GM23338 (cell line): ENCODE measurements at regions not wholly inside any gene's neighbourhood (a gene's known extent, or its start where the extent isn't known, plus 50 kb on each side); places are given as distances from the start of the nearest gene placed in this dataset.

Experiments
- CREB1 ChIP-seq: fragments of 250-450 bp; sonication (Bioruptor Pico); IDR thresholded peaks from 2 replicates; pipeline ENCODE4 v1.5.0; 2020; ENCODE audit warnings: low read depth, mild to moderate bottlenecking, moderate library complexity
- CTCF ChIP-seq, 2 experiments: fragments of 200-600 bp in 1 of 2; sonication (generic) in 1 of 2; conservative IDR thresholded peaks; 2 replicates each; pipeline versions ENCODE4 v1.5.1 to v1.6.1; 2016 to 2017; ENCODE audit warnings: antibody characterized with exemption in 2 of 2, low read depth in 2 of 2, mild to moderate bottlenecking in 2 of 2, moderate library complexity in 1 of 2
- ETS1 ChIP-seq: IDR thresholded peaks from 2 replicates; pipeline ENCODE4 v1.6.1; 2016; ENCODE audit warnings: antibody characterized with exemption
- EZH2 ChIP-seq: fragments of 200-600 bp; sonication (generic); IDR thresholded peaks from one replicate; pipeline ENCODE4 v1.8.0; 2017; ENCODE audit warnings: antibody characterized with exemption, mild to moderate bottlenecking, low read depth; ENCODE audit not compliant: unreplicated experiment
- EZH2phosphoT487 ChIP-seq: fragments of 200-600 bp; sonication (generic); IDR thresholded peaks from one replicate; pipeline ENCODE4 v1.8.1; 2018; ENCODE audit warnings: antibody characterized with exemption; ENCODE audit not compliant: unreplicated experiment
- JUNB ChIP-seq: IDR thresholded peaks from one replicate; pipeline ENCODE4 v1.6.1; 2016; ENCODE audit warnings: antibody characterized with exemption; ENCODE audit not compliant: unreplicated experiment
- NANOG ChIP-seq: IDR thresholded peaks from 2 replicates; pipeline ENCODE4 v1.6.1; 2016; ENCODE audit warnings: antibody characterized with exemption, borderline replicate concordance
- POLR2AphosphoS5 ChIP-seq: IDR thresholded peaks from 2 replicates; pipeline ENCODE4 v1.6.1; 2016; ENCODE audit warnings: antibody characterized with exemption, low read depth
- REST ChIP-seq: IDR thresholded peaks from one replicate; pipeline ENCODE4 v1.6.1; 2018; ENCODE audit warnings: antibody characterized with exemption; ENCODE audit not compliant: unreplicated experiment
- STAT1 ChIP-seq: IDR thresholded peaks from one replicate; pipeline ENCODE4 v1.6.1; 2016; ENCODE audit warnings: antibody characterized with exemption; ENCODE audit not compliant: unreplicated experiment
- ZNF114 ChIP-seq: fragments of 250-450 bp; sonication (Bioruptor Pico); IDR thresholded peaks from 2 replicates; pipeline ENCODE4 v1.5.0; 2020; ENCODE audit warnings: mild to moderate bottlenecking, moderate library complexity
- ZNF331 ChIP-seq: fragments of 250-450 bp; sonication (Bioruptor Pico); IDR thresholded peaks from 2 replicates; pipeline ENCODE4 v1.5.0; 2020; ENCODE audit warnings: low read depth, mild to moderate bottlenecking, moderate library complexity

- TF ChIP-seq CTCF (conservative IDR thresholded peaks at IDR 0.05; ENCODE audit: low read depth in 2 of 2) = no peak
- no peak for TF ChIP-seq POLR2AphosphoS5
- no peak for TF ChIP-seq EZH2
- TF ChIP-seq ZNF114 = no peak
- TF ChIP-seq REST = no peak
- TF ChIP-seq JUNB = no peak
- no peak for TF ChIP-seq ZNF331 (CRISPR knock-in tag)
- no peak for TF ChIP-seq ETS1
- TF ChIP-seq EZH2phosphoT487 = no peak
- no peak for TF ChIP-seq CREB1 (CRISPR knock-in tag)
- TF ChIP-seq STAT1 = no peak
- no peak for TF ChIP-seq NANOG
Measured at GRCh38 chr4:81773557-81773956, 301.9 kb upstream of the RASGEF1B start.
